SK-N-SH treated with all-trans-retinoic acid at 6 μM for 48 hours (cell line): ENCODE measurements at regions not wholly inside any gene's neighbourhood (a gene's known extent, or its start where the extent isn't known, plus 50 kb on each side); places are given as distances from the start of the nearest gene placed in this dataset.

Source experiments
- ATAC-seq: fragments of 200-7000 bp; cut with Tn5 transposase; 3 replicates; pipeline ENCODE4 v1.9.1; 2020; ENCODE audit warnings: mild to moderate bottlenecking, moderate library complexity
- BACH2 ChIP-seq: fragments of 250-450 bp; sonication (Bioruptor Pico); IDR thresholded peaks from 2 replicates; pipeline ENCODE4 v1.9.0; 2021; ENCODE audit warnings: mild to moderate bottlenecking, borderline replicate concordance
- CSDC2 ChIP-seq: fragments of 250-450 bp; sonication (Bioruptor Pico); IDR thresholded peaks from 2 replicates; pipeline ENCODE4 v1.5.0; 2020; ENCODE audit warnings: mild to moderate bottlenecking, moderate library complexity
- GLIS3 ChIP-seq: fragments of 250-450 bp; sonication (Bioruptor Pico); IDR thresholded peaks from 2 replicates; pipeline ENCODE4 v1.5.0; 2020; ENCODE audit warnings: mild to moderate bottlenecking, moderate library complexity
- ISL1 ChIP-seq: fragments of 250-450 bp; sonication (Bioruptor Pico); IDR thresholded peaks from 2 replicates; pipeline ENCODE4 v2.1.2; 2022; ENCODE audit warnings: mild to moderate bottlenecking, moderate library complexity
- OSR1 ChIP-seq: fragments of 250-450 bp; sonication (Bioruptor Pico); IDR thresholded peaks from 2 replicates; pipeline ENCODE4 v1.8.0; 2022; ENCODE audit warnings: moderate library complexity, mild to moderate bottlenecking, inconsistent platforms
- RARB ChIP-seq: fragments of 250-450 bp; sonication (Bioruptor Pico); IDR thresholded peaks from 2 replicates; pipeline ENCODE4 v1.8.0; 2021; ENCODE audit warnings: mild to moderate bottlenecking, moderate library complexity
- SNAI2 ChIP-seq: fragments of 250-450 bp; sonication (Bioruptor Pico); IDR thresholded peaks from 2 replicates; pipeline ENCODE4 v1.5.0; 2020; ENCODE audit warnings: mild to moderate bottlenecking, moderate library complexity
- TOX ChIP-seq: fragments of 250-450 bp; sonication (Bioruptor Pico); IDR thresholded peaks from 2 replicates; pipeline ENCODE4 v1.8.0; 2021; ENCODE audit warnings: mild to moderate bottlenecking, moderate library complexity, borderline replicate concordance
- ZC3H10 ChIP-seq: fragments of 250-450 bp; sonication (Bioruptor Pico); IDR thresholded peaks from 2 replicates; pipeline ENCODE4 v1.5.1; 2021; ENCODE audit warnings: mild to moderate bottlenecking, moderate library complexity
- ZFP30 ChIP-seq: fragments of 450-650 bp; formaldehyde crosslinking; IDR thresholded peaks from 2 replicates; pipeline ENCODE4 v1.5.0; 2022; ENCODE audit warnings: mild to moderate bottlenecking, moderate library complexity
- ZNF8 ChIP-seq: fragments of 450-650 bp; formaldehyde crosslinking; IDR thresholded peaks from 2 replicates; pipeline ENCODE4 v1.5.0; 2020; ENCODE audit warnings: mild to moderate bottlenecking, moderate library complexity
- TF ChIP-seq, protein P1 (sequence below): fragments of 250-450 bp; sonication (Bioruptor Pico); IDR thresholded peaks from 2 replicates; pipeline ENCODE4 v1.8.0; 2020; ENCODE audit warnings: mild to moderate bottlenecking, moderate library complexity, borderline replicate concordance
- TF ChIP-seq, protein P2 (sequence below): fragments of 250-450 bp; sonication (Bioruptor Pico); IDR thresholded peaks from 2 replicates; pipeline ENCODE4 v1.8.0; 2021; ENCODE audit warnings: low read depth, mild to moderate bottlenecking, moderate library complexity, borderline replicate concordance
- TF ChIP-seq, protein P3 (sequence below): fragments of 250-450 bp; sonication (Bioruptor Pico); IDR thresholded peaks from 2 replicates; pipeline ENCODE4 v1.5.1; 2021; ENCODE audit warnings: mild to moderate bottlenecking, moderate library complexity

DNA sequence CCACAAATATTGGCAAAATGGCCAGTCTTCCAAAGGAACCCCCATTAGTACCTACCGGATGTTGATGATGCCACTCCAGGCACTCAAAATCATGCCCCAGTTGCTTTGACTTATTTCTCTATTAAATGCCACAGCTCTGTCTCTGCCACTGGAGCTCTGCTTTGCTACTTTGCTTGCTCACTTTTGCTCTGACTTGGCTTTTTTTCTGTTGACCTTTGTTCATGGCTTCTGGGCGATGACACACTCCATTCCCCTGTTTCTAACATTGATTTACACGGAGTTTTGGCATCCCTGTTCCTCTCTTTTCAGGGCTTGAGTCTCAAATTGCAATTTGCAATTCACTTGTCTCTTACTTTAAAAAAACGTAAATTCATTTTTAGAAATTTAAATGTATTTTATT, 217.1 kb upstream of the SPRY2 start (continued):
- TF ChIP-seq, protein P1, sequence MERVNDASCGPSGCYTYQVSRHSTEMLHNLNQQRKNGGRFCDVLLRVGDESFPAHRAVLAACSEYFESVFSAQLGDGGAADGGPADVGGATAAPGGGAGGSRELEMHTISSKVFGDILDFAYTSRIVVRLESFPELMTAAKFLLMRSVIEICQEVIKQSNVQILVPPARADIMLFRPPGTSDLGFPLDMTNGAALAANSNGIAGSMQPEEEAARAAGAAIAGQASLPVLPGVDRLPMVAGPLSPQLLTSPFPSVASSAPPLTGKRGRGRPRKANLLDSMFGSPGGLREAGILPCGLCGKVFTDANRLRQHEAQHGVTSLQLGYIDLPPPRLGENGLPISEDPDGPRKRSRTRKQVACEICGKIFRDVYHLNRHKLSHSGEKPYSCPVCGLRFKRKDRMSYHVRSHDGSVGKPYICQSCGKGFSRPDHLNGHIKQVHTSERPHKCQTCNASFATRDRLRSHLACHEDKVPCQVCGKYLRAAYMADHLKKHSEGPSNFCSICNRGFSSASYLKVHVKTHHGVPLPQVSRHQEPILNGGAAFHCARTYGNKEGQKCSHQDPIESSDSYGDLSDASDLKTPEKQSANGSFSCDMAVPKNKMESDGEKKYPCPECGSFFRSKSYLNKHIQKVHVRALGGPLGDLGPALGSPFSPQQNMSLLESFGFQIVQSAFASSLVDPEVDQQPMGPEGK (CRISPR knock-in tag) = no peak
- no peak for TF ChIP-seq ZNF8 (CRISPR knock-in tag)
- TF ChIP-seq, protein P2, sequence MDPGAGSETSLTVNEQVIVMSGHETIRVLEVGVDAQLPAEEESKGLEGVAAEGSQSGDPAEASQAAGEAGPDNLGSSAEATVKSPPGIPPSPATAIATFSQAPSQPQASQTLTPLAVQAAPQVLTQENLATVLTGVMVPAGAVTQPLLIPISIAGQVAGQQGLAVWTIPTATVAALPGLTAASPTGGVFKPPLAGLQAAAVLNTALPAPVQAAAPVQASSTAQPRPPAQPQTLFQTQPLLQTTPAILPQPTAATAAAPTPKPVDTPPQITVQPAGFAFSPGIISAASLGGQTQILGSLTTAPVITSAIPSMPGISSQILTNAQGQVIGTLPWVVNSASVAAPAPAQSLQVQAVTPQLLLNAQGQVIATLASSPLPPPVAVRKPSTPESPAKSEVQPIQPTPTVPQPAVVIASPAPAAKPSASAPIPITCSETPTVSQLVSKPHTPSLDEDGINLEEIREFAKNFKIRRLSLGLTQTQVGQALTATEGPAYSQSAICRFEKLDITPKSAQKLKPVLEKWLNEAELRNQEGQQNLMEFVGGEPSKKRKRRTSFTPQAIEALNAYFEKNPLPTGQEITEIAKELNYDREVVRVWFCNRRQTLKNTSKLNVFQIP (CRISPR knock-in tag) = no peak
- no peak for TF ChIP-seq BACH2 (CRISPR knock-in tag)
- no peak for TF ChIP-seq OSR1 (CRISPR knock-in tag)
- no peak for TF ChIP-seq ZC3H10 (CRISPR knock-in tag)
- no peak for TF ChIP-seq ISL1 (CRISPR knock-in tag)
- no peak for TF ChIP-seq TOX (CRISPR knock-in tag)
- no peak for TF ChIP-seq SNAI2 (CRISPR knock-in tag)
- TF ChIP-seq GLIS3 (CRISPR knock-in tag) = no peak
- no peak for TF ChIP-seq ZFP30 (CRISPR knock-in tag)

DNA sequence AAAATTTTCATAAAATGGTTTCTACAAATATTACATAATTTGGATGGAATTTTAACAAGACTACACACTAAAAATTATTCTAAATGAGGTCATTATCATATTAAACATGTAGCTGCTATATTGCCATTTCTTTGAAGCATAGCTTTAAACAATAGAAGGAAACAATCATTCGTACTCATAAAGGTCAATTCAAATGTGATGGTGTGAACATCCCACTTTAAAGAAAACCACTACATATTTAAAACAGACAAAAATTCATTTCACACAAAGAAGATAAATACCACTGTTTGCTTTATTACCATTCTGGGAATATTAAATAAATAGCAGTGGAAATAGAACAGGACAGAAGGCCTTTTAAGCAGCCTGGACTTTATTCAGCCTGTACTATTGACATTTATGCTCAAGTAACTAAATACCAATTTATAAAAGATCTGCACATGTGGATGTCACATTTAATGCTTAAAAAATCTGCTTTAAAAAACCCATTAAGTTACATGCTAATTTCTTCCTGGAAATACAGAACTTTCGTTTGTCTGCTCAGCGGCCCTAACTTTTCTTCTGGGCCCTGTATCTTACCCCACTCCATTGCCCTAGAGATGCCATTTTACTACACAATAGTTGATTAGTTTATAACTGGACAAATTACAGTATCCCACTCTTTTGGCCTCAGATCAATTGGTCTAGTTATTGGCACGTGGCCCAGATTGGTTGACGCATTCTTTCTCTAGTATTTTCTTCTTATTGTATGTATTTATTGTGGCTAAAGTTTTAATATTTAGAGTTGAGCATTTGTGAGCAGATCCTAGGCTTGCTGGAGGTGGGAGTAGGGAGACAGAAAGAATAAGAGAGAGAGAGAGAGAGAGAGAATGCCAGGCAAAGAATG, 215.1 kb upstream of the SPRY2 start:
- no peak for ATAC-seq
- TF ChIP-seq TOX (CRISPR knock-in tag) = no peak

DNA sequence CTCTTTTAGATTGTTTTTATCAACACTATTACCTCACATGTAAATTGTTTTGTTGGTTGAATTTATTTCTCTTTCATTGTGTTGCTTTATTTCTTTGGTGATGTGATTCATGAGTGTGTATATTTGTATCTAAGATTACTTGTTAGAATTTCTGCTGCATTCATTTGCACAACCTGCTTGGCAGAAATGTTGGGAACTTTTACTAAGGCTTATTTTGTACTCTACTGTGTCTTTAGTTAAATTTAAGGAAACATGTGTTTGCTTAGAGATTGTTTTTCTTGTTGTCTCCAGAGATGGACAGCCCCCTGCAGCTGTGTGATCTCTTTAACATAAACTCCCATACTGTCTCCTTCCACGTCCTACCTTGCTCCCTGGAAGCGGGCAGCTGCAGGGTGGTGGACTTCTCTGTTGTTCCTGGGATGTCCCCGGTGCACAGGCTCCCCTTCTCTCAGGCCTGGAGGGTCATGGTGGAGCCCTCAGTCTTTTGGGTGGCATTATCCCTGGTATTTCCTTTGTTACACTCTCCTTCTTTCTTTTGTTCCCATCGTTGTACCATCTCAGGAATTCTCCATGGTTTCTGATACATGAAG, 212.0 kb upstream of the SPRY2 start:
- no peak for TF ChIP-seq ISL1 (CRISPR knock-in tag)
- ATAC-seq = no peak

DNA sequence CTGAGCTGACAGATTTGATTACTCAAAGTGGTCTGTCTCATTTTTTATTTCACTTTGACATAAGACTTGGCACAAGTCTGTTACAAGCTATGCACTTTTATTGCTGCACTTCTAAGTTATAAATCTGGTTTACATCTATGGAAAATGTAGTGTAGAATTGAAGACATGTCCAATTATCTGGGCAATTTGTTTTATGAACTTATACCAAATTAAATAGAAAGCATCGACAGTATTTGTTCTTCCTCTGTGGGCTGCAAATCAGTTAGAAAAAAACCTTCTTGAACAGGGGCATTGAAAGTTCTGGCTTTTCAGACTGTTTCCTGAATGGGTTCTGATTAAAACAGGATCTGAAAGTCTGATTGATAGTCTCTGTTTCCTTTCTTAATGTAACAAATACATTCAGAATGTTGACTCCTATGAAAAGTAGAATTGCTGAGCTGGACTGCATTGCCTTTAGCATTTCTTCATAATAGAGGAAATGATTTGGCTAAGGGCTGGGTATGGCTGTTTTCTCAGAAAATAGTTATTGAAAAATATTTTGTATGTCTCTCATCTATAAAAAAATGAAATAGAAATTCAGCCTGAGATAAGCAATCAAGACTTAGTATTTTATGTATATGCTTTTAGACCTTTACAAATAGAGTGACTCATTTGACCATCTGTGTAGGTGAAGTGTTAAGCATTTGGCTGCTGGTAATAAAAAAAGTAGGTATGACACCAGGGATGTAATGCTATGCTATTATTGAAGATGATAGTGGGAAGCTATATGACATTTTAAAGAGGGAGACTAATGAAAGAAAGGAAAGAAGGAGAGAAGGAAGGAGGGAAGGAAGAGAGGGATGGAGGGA, 210.9 kb upstream of the SPRY2 start:
- peak; percentile 96 for TF ChIP-seq TOX (CRISPR knock-in tag)
- TF ChIP-seq, protein P2 (CRISPR knock-in tag) = no peak
- TF ChIP-seq CSDC2 (CRISPR knock-in tag) = no peak
- no peak for TF ChIP-seq GLIS3 (CRISPR knock-in tag)
- TF ChIP-seq ZFP30 (CRISPR knock-in tag) = no peak
- no peak for TF ChIP-seq ZNF8 (CRISPR knock-in tag)
- TF ChIP-seq, protein P3, sequence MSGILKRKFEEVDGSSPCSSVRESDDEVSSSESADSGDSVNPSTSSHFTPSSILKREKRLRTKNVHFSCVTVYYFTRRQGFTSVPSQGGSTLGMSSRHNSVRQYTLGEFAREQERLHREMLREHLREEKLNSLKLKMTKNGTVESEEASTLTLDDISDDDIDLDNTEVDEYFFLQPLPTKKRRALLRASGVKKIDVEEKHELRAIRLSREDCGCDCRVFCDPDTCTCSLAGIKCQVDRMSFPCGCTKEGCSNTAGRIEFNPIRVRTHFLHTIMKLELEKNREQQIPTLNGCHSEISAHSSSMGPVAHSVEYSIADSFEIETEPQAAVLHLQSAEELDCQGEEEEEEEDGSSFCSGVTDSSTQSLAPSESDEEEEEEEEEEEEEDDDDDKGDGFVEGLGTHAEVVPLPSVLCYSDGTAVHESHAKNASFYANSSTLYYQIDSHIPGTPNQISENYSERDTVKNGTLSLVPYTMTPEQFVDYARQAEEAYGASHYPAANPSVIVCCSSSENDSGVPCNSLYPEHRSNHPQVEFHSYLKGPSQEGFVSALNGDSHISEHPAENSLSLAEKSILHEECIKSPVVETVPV = no peak
- TF ChIP-seq ISL1 (CRISPR knock-in tag) = peak; percentile 92
- TF ChIP-seq, protein P1 (CRISPR knock-in tag) = 0 out of 2 replicates have a peak, but pooled peaks have one; percentile 38
- TF ChIP-seq ZC3H10 (CRISPR knock-in tag) = peak; percentile 62; the same call in 1 of the 2 replicates
- TF ChIP-seq RARB (CRISPR knock-in tag) = peak; percentile 83; the same call in 1 of the 2 replicates
- peak; percentile 81 for ATAC-seq
